ENCODE measurements at regions not wholly inside any gene's neighbourhood (a gene's known extent, or its start where the extent isn't known, plus 50 kb on each side); places are given as distances from the start of the nearest gene placed in this dataset.

DNA sequence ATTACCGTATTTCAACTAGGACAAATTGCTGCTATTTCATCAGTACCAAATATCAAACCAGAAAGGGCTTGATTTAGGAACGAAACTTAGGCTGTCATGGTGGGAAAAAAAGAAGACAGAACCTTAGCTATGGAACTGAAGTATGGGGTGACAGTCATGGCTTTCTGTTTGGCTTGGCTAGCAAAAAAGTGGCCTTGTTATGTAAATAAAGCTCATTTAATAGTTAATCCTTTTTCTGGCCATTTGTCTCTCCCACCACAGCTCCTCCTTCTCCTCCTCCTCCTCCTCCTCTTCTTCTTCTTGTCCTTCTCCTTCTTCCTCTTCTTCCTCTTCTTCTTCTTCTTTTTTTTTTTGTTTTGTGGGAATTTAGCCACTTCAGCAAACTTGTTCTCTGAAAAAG is 434.7 kb upstream of the NDST4 start:
- TF ChIP-seq, protein P1, sequence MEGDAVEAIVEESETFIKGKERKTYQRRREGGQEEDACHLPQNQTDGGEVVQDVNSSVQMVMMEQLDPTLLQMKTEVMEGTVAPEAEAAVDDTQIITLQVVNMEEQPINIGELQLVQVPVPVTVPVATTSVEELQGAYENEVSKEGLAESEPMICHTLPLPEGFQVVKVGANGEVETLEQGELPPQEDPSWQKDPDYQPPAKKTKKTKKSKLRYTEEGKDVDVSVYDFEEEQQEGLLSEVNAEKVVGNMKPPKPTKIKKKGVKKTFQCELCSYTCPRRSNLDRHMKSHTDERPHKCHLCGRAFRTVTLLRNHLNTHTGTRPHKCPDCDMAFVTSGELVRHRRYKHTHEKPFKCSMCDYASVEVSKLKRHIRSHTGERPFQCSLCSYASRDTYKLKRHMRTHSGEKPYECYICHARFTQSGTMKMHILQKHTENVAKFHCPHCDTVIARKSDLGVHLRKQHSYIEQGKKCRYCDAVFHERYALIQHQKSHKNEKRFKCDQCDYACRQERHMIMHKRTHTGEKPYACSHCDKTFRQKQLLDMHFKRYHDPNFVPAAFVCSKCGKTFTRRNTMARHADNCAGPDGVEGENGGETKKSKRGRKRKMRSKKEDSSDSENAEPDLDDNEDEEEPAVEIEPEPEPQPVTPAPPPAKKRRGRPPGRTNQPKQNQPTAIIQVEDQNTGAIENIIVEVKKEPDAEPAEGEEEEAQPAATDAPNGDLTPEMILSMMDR (conservative IDR thresholded peaks at IDR 0.05 in 1 of 2, IDR thresholded peaks at IDR 0.05 in 1 of 2; ENCODE audit: low read depth in 1 of 2, low read length in 2 of 2) = no peak
- TF ChIP-seq EZH2 (IDR thresholded peaks at IDR 0.05; ENCODE audit: low read length, missing control alignments) = no peak
